ENCODE measurements at regions not wholly inside any gene's neighbourhood (a gene's known extent, or its start where the extent isn't known, plus 50 kb on each side); places are given as distances from the start of the nearest gene placed in this dataset.

DNA sequence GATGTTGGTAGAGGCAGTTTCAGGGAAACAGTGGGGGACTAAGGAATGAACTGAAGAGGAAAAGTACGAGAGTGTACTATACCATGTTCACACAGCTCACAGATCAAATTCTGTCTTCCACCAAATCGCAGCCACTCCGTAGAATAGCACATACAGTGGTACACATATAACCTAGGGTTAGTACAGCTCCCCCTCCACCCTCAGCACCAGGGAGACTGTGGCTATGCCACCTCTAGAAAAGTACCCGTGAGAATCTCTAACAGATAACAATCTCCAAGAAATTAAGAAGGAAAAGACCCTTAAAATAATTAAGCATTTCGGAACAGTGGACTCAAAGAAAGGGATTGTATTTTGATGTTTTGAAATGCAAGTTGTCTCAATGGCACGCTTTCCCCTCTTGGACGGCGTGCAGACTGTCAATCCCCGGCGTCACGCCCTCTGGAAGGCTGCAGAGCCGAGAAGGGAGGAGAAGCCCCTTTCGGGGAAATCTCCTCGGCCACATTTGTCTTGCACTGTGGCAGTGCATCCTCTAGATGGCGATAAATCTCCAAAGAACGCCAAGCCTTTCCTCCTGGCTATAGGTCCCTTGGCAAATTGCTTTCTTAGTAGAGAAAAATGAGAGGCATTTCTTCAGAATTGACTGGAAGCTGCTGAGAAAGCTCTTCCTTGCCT lies 345.0 kb downstream of the REEP3 start:
- no peaks in the 10 kb centered on the region for H4K20me1 ChIP-seq (ENCODE audit: insufficient read depth, low read length)
- H3K9ac ChIP-seq (ENCODE audit: low read length): no peak overlapping the region

DNA sequence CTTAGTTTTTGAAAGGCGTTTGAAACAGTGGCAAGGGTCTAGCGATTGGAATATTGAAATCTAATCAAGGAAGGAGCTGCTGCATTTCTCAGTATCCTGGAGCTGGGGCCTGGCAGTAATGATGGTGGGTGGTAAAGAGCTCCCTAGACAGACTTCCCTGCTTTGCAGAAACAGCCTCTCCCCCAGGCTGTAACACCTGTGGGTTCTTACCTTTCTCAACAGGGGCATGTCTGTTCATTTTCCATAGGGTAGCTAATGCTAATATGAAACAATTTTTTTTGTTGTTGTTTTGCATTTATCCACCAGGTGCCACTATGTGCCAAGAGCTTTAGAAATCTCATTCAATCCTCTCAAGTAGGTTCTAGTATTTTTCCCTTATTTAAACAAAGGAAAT lies 345.5 kb downstream of the REEP3 start:
- TF ChIP-seq EZH2 (optimal IDR thresholded peaks at IDR 0.05; ENCODE audit: low read depth, low read length) (no peak), EZH2phosphoT487 (IDR thresholded peaks at IDR 0.05; ENCODE audit: low read length) (no peak)
- TF ChIP-seq, protein P1, sequence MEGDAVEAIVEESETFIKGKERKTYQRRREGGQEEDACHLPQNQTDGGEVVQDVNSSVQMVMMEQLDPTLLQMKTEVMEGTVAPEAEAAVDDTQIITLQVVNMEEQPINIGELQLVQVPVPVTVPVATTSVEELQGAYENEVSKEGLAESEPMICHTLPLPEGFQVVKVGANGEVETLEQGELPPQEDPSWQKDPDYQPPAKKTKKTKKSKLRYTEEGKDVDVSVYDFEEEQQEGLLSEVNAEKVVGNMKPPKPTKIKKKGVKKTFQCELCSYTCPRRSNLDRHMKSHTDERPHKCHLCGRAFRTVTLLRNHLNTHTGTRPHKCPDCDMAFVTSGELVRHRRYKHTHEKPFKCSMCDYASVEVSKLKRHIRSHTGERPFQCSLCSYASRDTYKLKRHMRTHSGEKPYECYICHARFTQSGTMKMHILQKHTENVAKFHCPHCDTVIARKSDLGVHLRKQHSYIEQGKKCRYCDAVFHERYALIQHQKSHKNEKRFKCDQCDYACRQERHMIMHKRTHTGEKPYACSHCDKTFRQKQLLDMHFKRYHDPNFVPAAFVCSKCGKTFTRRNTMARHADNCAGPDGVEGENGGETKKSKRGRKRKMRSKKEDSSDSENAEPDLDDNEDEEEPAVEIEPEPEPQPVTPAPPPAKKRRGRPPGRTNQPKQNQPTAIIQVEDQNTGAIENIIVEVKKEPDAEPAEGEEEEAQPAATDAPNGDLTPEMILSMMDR (IDR thresholded peaks at IDR 0.05; ENCODE audit: low read length): no peak; the same call in none of the 2 replicates
- 0 out of 2 replicates have a peak, but pooled peaks cover 3% of the 10 kb centered on the region for H3K4me1 ChIP-seq (ENCODE audit: low read length)
- H3K4me3 ChIP-seq (ENCODE audit: low read length): peak overlapping the region; percentile 26; the same call in 1 of the 2 replicates
- no peaks in the 10 kb centered on the region for H3K36me3 ChIP-seq (replicated peaks; ENCODE audit: insufficient read depth, low read length)
- H3F3A ChIP-seq (ENCODE audit: insufficient read depth, low read length): no peaks in the 10 kb centered on the region
- no peak overlapping the region for H3K27ac ChIP-seq (ENCODE audit: low read length)
- peak overlapping the region; percentile 74 for H2AFZ ChIP-seq (ENCODE audit: low read length)
- H3K79me2 ChIP-seq (ENCODE audit: low read length): no peaks in the 10 kb centered on the region
- no peaks in the 10 kb centered on the region for H3K9me2 ChIP-seq (replicated peaks; ENCODE audit: insufficient read depth, low read length)
- no peaks in the 10 kb centered on the region for H3K27me3 ChIP-seq (replicated peaks; ENCODE audit: insufficient read depth, low read length)
- peak; percentile 46 for DNase-seq
- H3K9ac ChIP-seq (ENCODE audit: low read length): no peak overlapping the region
- H3K9me3 ChIP-seq (replicated peaks; ENCODE audit: insufficient read depth, low read length): no peaks in the 10 kb centered on the region
- H3K4me2 ChIP-seq (ENCODE audit: low read depth, low read length): peak overlapping the region; percentile 62
- no peaks in the 10 kb centered on the region for H4K20me1 ChIP-seq (ENCODE audit: insufficient read depth, low read length)

More for the DNA sequence above, 345.0 kb downstream of the REEP3 start:
- Histone ChIP-seq H3K4me2 (ENCODE audit: low read depth, low read length) (peak overlapping the region; percentile 62), H3K79me2 (ENCODE audit: low read length) (no peaks in the 10 kb centered on the region), H3K36me3 (replicated peaks; ENCODE audit: insufficient read depth, low read length) (no peaks in the 10 kb centered on the region), H3K4me1 (ENCODE audit: low read length) (0 out of 2 replicates have a peak, but pooled peaks cover 3% of the 10 kb centered on the region), H3K4me3 (ENCODE audit: low read length) (peak overlapping the region; percentile 26; the same call in 1 of the 2 replicates), H3K27ac (ENCODE audit: low read length) (no peak overlapping the region), H3K27me3 (replicated peaks; ENCODE audit: insufficient read depth, low read length) (no peaks in the 10 kb centered on the region), H3K9me2 (replicated peaks; ENCODE audit: insufficient read depth, low read length) (no peaks in the 10 kb centered on the region), H3K9me3 (replicated peaks; ENCODE audit: insufficient read depth, low read length) (no peaks in the 10 kb centered on the region), H2AFZ (ENCODE audit: low read length) (peak overlapping the region; percentile 74), H3F3A (ENCODE audit: insufficient read depth, low read length) (no peaks in the 10 kb centered on the region)
- TF ChIP-seq, protein P1 (IDR thresholded peaks at IDR 0.05; ENCODE audit: low read length): peak; percentile 82
- no peak for TF ChIP-seq EZH2phosphoT487 (IDR thresholded peaks at IDR 0.05; ENCODE audit: low read length)
- TF ChIP-seq EZH2 (optimal IDR thresholded peaks at IDR 0.05; ENCODE audit: low read depth, low read length): no peak
- peak; percentile 57 for DNase-seq

DNA sequence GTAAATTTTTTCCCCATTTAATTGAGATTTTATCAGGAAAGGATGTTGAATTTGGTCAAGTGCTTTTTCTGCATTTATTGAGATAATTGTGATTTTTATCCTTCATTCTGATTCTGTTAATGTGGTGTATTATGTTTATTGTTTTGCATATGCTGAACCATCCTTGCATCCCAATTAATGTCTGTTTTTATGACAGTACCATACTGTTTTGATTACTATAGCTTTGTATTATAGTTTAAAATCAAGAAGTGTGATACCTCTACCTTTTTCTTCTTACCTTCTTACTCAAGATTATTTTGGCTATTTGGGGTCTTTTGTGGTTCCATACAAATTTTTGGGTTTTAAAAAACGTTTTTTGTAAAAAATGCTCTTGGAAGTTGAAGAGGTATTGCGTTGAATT lies 357.2 kb downstream of the REEP3 start:
- Histone ChIP-seq H3K79me2 (ENCODE audit: low read length) (no peaks in the 10 kb centered on the region), H3K4me3 (ENCODE audit: low read length) (no peak overlapping the region), H3K36me3 (replicated peaks; ENCODE audit: insufficient read depth, low read length) (no peaks in the 10 kb centered on the region), H3K4me1 (ENCODE audit: low read length) (no peaks in the 10 kb centered on the region), H3K9me2 (replicated peaks; ENCODE audit: insufficient read depth, low read length) (no peaks in the 10 kb centered on the region), H3F3A (ENCODE audit: insufficient read depth, low read length) (no peaks in the 10 kb centered on the region), H3K4me2 (ENCODE audit: low read depth, low read length) (no peak overlapping the region), H3K9ac (ENCODE audit: low read length) (no peak overlapping the region), H4K20me1 (ENCODE audit: insufficient read depth, low read length) (no peaks in the 10 kb centered on the region), H3K27ac (ENCODE audit: low read length) (no peak overlapping the region), H3K27me3 (replicated peaks; ENCODE audit: insufficient read depth, low read length) (no peaks in the 10 kb centered on the region), H2AFZ (ENCODE audit: low read length) (no peak overlapping the region), H3K9me3 (replicated peaks; ENCODE audit: insufficient read depth, low read length) (no peaks in the 10 kb centered on the region)
- DNase-seq: no peak
- TF ChIP-seq EZH2phosphoT487 (IDR thresholded peaks at IDR 0.05; ENCODE audit: low read length): no peak
- TF ChIP-seq, protein P1 (IDR thresholded peaks at IDR 0.05; ENCODE audit: low read length): no peak
- TF ChIP-seq EZH2 (optimal IDR thresholded peaks at IDR 0.05; ENCODE audit: low read depth, low read length): no peak

Data from MM.1S (cell line).